ENCODE measurements at regions not wholly inside any gene's neighbourhood (a gene's known extent, or its start where the extent isn't known, plus 50 kb on each side); places are given as distances from the start of the nearest gene placed in this dataset.

GRCh38 chr5:16245956-16246355, 66.4 kb upstream of the MARCHF11 start:
- FAIRE-seq (no peak), DNase-seq (ENCODE audit: low spot score) (no peak), ATAC-seq (no peak)
- H4K20me1 ChIP-seq (ENCODE audit: insufficient read depth, low read length): no peaks in the 10 kb centered on the region
- no peaks in the 10 kb centered on the region for H3K27me3 ChIP-seq (ENCODE audit: control insufficient read depth in 1 of 2, insufficient read depth in 2 of 2, low read length in 2 of 2)
- H3K36me3 ChIP-seq (replicated peaks in 1 of 2; ENCODE audit: control insufficient read depth in 1 of 2, insufficient read depth in 2 of 2, low read length in 2 of 2): no peaks in the 10 kb centered on the region
- no peak overlapping the region for H3K9ac ChIP-seq (ENCODE audit: insufficient read depth, low read depth, low read length)
- no peak overlapping the region for H3K4me3 ChIP-seq (replicated peaks in 1 of 3; ENCODE audit: insufficient read depth in 1 of 3, low read depth in 2 of 3, low read length in 3 of 3)
- H3K4me2 ChIP-seq (ENCODE audit: low read depth, low read length): no peak overlapping the region
- TF ChIP-seq SMAD9 (CRISPR knock-in tag; IDR thresholded peaks at IDR 0.05) (no peak), PRPF4 (IDR thresholded peaks at IDR 0.05; ENCODE audit: low read depth, low read length, poor library complexity, severe bottlenecking) (no peak), GATAD1 (CRISPR knock-in tag; IDR thresholded peaks at IDR 0.05) (no peak), ZNF253 (CRISPR knock-in tag; IDR thresholded peaks at IDR 0.05; ENCODE audit: borderline replicate concordance) (no peak), CBX1 (IDR thresholded peaks at IDR 0.05; ENCODE audit: low read depth) (no peak), SMAD3 (CRISPR knock-in tag; IDR thresholded peaks at IDR 0.05) (no peak), ZC3H13 (CRISPR knock-in tag; IDR thresholded peaks at IDR 0.05) (no peak), HNF4A (CRISPR knock-in tag; IDR thresholded peaks at IDR 0.05) (no peak), KDM5A (IDR thresholded peaks at IDR 0.05; ENCODE audit: borderline replicate concordance, low read length) (no peak), PRDM10 (CRISPR knock-in tag; IDR thresholded peaks at IDR 0.05; ENCODE audit: low read depth) (no peak), TRIM24 (CRISPR knock-in tag; IDR thresholded peaks at IDR 0.05) (no peak), PHF20 (CRISPR knock-in tag; IDR thresholded peaks at IDR 0.05) (no peak), KDM2A (CRISPR knock-in tag; IDR thresholded peaks at IDR 0.05; ENCODE audit: borderline replicate concordance, low read depth) (no peak), ZNF878 (CRISPR knock-in tag; IDR thresholded peaks at IDR 0.05) (no peak), SMARCE1 (IDR thresholded peaks at IDR 0.05; ENCODE audit: borderline replicate concordance) (no peak), ZNF264 (CRISPR knock-in tag; IDR thresholded peaks at IDR 0.05) (no peak), ZNF382 (CRISPR knock-in tag; IDR thresholded peaks at IDR 0.05; ENCODE audit: borderline replicate concordance) (no peak), ZNF691 (CRISPR knock-in tag; IDR thresholded peaks at IDR 0.05; ENCODE audit: borderline replicate concordance, low read depth) (no peak)
- H2AFZ ChIP-seq (ENCODE audit: low read length): no peak overlapping the region
- H3K27ac ChIP-seq (ENCODE audit: extremely low read length, insufficient read depth, low read length): no peak overlapping the region
- in situ Hi-C loops (cut with HindIII; ENCODE audit: extremely low pct_ligation_motif_present, low pct_unique_long_range_greater_than_20kb): no loop called here
- CTCF ChIA-PET (ENCODE audit: low intra/inter-chr PET ratio, low total read pairs): no interaction called here
- WGBS (ENCODE audit: low lambda C conversion rate): 4% methylated on average over 1 of the region's 1 CpG
- H3K4me1 ChIP-seq (ENCODE audit: insufficient read depth, low read length): no peaks in the 10 kb centered on the region
- POLR2A ChIA-PET: no interaction called here
- intact Hi-C loops (cut with micrococcal nuclease; ENCODE audit: unreplicated experiment): no loop called here
- no TSS peak for BruUV-seq (replicated peaks)
- H3K9me3 ChIP-seq (ENCODE audit: low read length): no peaks in the 10 kb centered on the region
- no peaks in the 10 kb centered on the region for H3K79me2 ChIP-seq (ENCODE audit: insufficient read depth, low read length)
